ENCODE measurements at regions not wholly inside any gene's neighbourhood (a gene's known extent, or its start where the extent isn't known, plus 50 kb on each side); places are given as distances from the start of the nearest gene placed in this dataset.

GRCh38 chr7:22060197-22060596 lies 114.5 kb upstream of the CDCA7L start:
- Histone ChIP-seq H3K27me3 (ENCODE audit: insufficient read depth, low read length) (no peaks in the 10 kb centered on the region), H2BK5ac (ENCODE audit: low read depth, low read length, poor library complexity) (no peak overlapping the region), H2AFZ (ENCODE audit: insufficient read depth, low read length, poor library complexity) (no peak overlapping the region), H3K4me2 (ENCODE audit: low read length) (no peak overlapping the region), H4K12ac (ENCODE audit: low read depth, low read length) (no peak overlapping the region), H3K27ac (ENCODE audit: low read depth, low read length) (no peak overlapping the region), H3K23ac (ENCODE audit: low read length) (no peak overlapping the region), H3K9me3 (ENCODE audit: insufficient read depth, low read depth, low read length) (no peaks in the 10 kb centered on the region), H2BK12ac (ENCODE audit: low read length) (no peak overlapping the region), H3K36me3 (ENCODE audit: control insufficient read depth in 1 of 2, insufficient read depth in 2 of 2, low read length in 2 of 2) (no peaks in the 10 kb centered on the region), H3K79me2 (ENCODE audit: control insufficient read depth, insufficient read depth, low read length, poor library complexity) (no peaks in the 10 kb centered on the region), H3K4ac (ENCODE audit: low read depth, low read length) (no peak overlapping the region), H2BK120ac (ENCODE audit: insufficient read depth, low read length, poor library complexity) (no peak overlapping the region), H4K91ac (ENCODE audit: low read depth, low read length) (no peak overlapping the region), H4K8ac (ENCODE audit: low read depth, low read length) (no peak overlapping the region), H3K14ac (ENCODE audit: low read length) (no peak overlapping the region), H3K79me1 (ENCODE audit: low read length) (no peaks in the 10 kb centered on the region), H2AK5ac (ENCODE audit: low read length) (no peak overlapping the region), H3K9ac (ENCODE audit: low read length) (no peak overlapping the region), H3K4me1 (ENCODE audit: control insufficient read depth in 1 of 2, insufficient read depth in 2 of 2, low read length in 2 of 2) (no peaks in the 10 kb centered on the region), H3K4me3 (ENCODE audit: low read depth, low read length) (no peak overlapping the region), H3K18ac (ENCODE audit: low read length) (no peak overlapping the region)
- no CpG with 5 or more reads among the region's 1 CpG for WGBS (ENCODE audit: extremely low coverage, insufficient coverage, insufficient read length)
- DNase-seq: no peak

- no peak overlapping the region for H3K4me3 ChIP-seq (ENCODE audit: low read depth, low read length)
- no peak overlapping the region for H2AFZ ChIP-seq (ENCODE audit: insufficient read depth, low read length, poor library complexity)
- H3K4me2 ChIP-seq (ENCODE audit: low read length): no peak overlapping the region
- no peaks in the 10 kb centered on the region for H3K4me1 ChIP-seq (ENCODE audit: control insufficient read depth in 1 of 2, insufficient read depth in 2 of 2, low read length in 2 of 2)
- no peak overlapping the region for H4K12ac ChIP-seq (ENCODE audit: low read depth, low read length)
- H3K79me2 ChIP-seq (ENCODE audit: control insufficient read depth, insufficient read depth, low read length, poor library complexity): no peaks in the 10 kb centered on the region
- no peak overlapping the region for H4K8ac ChIP-seq (ENCODE audit: low read depth, low read length)
- H4K91ac ChIP-seq (ENCODE audit: low read depth, low read length): no peak overlapping the region
- DNase-seq: no peak
- H3K4ac ChIP-seq (ENCODE audit: low read depth, low read length): no peak overlapping the region
- no peak overlapping the region for H3K23ac ChIP-seq (ENCODE audit: low read length)
- H3K18ac ChIP-seq (ENCODE audit: low read length): no peak overlapping the region
- H2BK5ac ChIP-seq (ENCODE audit: low read depth, low read length, poor library complexity): no peak overlapping the region
- no peak overlapping the region for H2BK120ac ChIP-seq (ENCODE audit: insufficient read depth, low read length, poor library complexity)
- no peaks in the 10 kb centered on the region for H3K9me3 ChIP-seq (ENCODE audit: insufficient read depth, low read depth, low read length)
- WGBS (ENCODE audit: extremely low coverage, insufficient coverage, insufficient read length): no CpG with 5 or more reads among the region's 6 CpGs
- H3K36me3 ChIP-seq (ENCODE audit: control insufficient read depth in 1 of 2, insufficient read depth in 2 of 2, low read length in 2 of 2): no peaks in the 10 kb centered on the region
- H2BK12ac ChIP-seq (ENCODE audit: low read length): no peak overlapping the region
- no peak overlapping the region for H3K14ac ChIP-seq (ENCODE audit: low read length)
- H3K27me3 ChIP-seq (ENCODE audit: insufficient read depth, low read length): no peaks in the 10 kb centered on the region
- no peak overlapping the region for H3K27ac ChIP-seq (ENCODE audit: low read depth, low read length)
- no peaks in the 10 kb centered on the region for H3K79me1 ChIP-seq (ENCODE audit: low read length)
- no peak overlapping the region for H3K9ac ChIP-seq (ENCODE audit: low read length)
- H2AK5ac ChIP-seq (ENCODE audit: low read length): no peak overlapping the region
These were observed 109.5 kb upstream of the CDCA7L start for GRCh38 chr7:22055226-22055625.

DNA sequence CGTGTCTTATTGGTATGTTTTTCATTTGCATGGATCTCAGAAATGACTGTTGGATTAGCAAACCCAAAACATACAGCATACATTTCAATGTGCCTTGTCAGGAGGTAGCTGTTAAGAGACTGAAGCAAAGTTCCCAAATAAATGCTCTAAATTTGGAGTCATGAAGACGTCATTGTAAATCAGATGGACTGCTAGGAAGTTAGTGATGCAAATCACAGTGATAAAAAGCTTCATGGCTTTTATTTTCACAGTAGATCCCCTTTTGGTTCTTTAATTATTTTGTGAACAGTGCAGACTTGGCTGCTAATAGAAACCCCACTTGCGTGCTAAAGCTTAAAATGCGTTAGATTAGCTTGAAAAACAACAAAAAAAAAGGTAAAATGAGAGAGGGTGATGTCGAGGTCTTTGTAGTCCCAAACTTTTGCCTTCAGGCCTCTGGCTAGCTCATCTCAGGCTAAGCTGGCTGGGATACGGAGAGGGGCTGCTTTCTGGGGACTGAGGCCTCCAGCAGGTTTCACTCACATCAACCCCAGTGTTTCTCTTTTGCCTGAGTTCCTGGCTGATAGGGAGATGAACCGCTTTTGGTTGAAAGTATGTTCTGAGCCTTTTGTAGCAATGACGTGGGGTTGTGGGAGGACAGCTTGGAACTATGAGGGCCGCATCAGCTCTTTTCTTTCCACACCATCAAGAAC lies 107.1 kb upstream of the CDCA7L start:
- H3K4me3 ChIP-seq (ENCODE audit: low read depth, low read length): no peak overlapping the region
- no peak overlapping the region for H4K8ac ChIP-seq (ENCODE audit: low read depth, low read length)
- H4K12ac ChIP-seq (ENCODE audit: low read depth, low read length): no peak overlapping the region
- no CpG with 5 or more reads among the region's 9 CpGs for WGBS (ENCODE audit: extremely low coverage, insufficient coverage, insufficient read length)
- no peak overlapping the region for H3K14ac ChIP-seq (ENCODE audit: low read length)
- no peak overlapping the region for H3K4me2 ChIP-seq (ENCODE audit: low read length)
- H3K23ac ChIP-seq (ENCODE audit: low read length): no peak overlapping the region
- H3K79me2 ChIP-seq (ENCODE audit: control insufficient read depth, insufficient read depth, low read length, poor library complexity): no peaks in the 10 kb centered on the region
- no peak overlapping the region for H3K18ac ChIP-seq (ENCODE audit: low read length)
- no peak overlapping the region for H2BK5ac ChIP-seq (ENCODE audit: low read depth, low read length, poor library complexity)
- no peaks in the 10 kb centered on the region for H3K27me3 ChIP-seq (ENCODE audit: insufficient read depth, low read length)
- H3K9ac ChIP-seq (ENCODE audit: low read length): no peak overlapping the region
- H3K9me3 ChIP-seq (ENCODE audit: insufficient read depth, low read depth, low read length): no peaks in the 10 kb centered on the region
- no peaks in the 10 kb centered on the region for H3K4me1 ChIP-seq (ENCODE audit: control insufficient read depth in 1 of 2, insufficient read depth in 2 of 2, low read length in 2 of 2)
- DNase-seq: no peak
- no peaks in the 10 kb centered on the region for H3K79me1 ChIP-seq (ENCODE audit: low read length)
- H3K27ac ChIP-seq (ENCODE audit: low read depth, low read length): no peak overlapping the region
- no peak overlapping the region for H2AK5ac ChIP-seq (ENCODE audit: low read length)
- H2AFZ ChIP-seq (ENCODE audit: insufficient read depth, low read length, poor library complexity): no peak overlapping the region
- no peak overlapping the region for H2BK12ac ChIP-seq (ENCODE audit: low read length)
- H4K91ac ChIP-seq (ENCODE audit: low read depth, low read length): no peak overlapping the region
- no peaks in the 10 kb centered on the region for H3K36me3 ChIP-seq (ENCODE audit: control insufficient read depth in 1 of 2, insufficient read depth in 2 of 2, low read length in 2 of 2)
- no peak overlapping the region for H2BK120ac ChIP-seq (ENCODE audit: insufficient read depth, low read length, poor library complexity)
- H3K4ac ChIP-seq (ENCODE audit: low read depth, low read length): no peak overlapping the region

DNA sequence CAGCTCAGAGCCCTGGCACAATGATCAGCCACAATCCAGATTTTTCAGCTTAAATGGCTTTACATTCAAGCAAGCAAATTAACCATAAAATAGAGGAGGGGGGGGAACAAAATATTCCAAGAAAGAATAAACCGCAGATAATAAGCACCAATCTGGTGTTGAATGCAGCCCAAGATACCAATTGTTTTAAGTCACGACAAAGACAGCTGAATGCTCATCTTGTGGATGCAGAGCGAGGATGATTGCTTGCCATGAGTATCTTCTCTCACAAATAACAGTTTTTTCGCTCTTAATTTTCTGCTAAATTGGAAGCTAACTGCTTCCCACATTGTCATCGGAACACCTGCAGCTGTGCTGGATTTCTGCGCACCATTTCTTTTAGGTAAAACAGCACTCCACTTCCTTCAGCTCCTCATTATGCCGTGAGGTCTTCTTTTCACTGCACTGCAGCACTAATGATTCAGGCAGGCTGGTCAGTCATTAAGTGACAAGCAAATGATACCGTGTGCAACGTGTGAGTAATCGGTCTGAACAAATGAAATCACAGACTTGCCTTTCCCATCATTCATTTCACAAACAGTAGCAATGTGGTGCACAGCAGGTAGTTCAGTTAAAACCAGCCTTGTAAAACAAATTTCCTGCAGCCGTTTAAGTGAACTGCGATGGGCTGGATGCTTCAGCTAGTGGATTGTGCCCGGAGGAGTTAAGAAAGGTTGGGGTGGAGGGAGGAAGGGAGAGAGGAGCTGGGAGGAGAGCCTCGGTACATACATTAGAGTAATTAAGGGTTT lies 106.4 kb upstream of the CDCA7L start:
- H3K79me2 ChIP-seq (ENCODE audit: control insufficient read depth, insufficient read depth, low read length, poor library complexity): no peaks in the 10 kb centered on the region
- no peaks in the 10 kb centered on the region for H3K9me3 ChIP-seq (ENCODE audit: insufficient read depth, low read depth, low read length)
- DNase-seq: no peak
- H4K8ac ChIP-seq (ENCODE audit: low read depth, low read length): no peak overlapping the region
- no peak overlapping the region for H3K9ac ChIP-seq (ENCODE audit: low read length)
- no peak overlapping the region for H3K23ac ChIP-seq (ENCODE audit: low read length)
- H2BK5ac ChIP-seq (ENCODE audit: low read depth, low read length, poor library complexity): no peak overlapping the region
- H3K36me3 ChIP-seq (ENCODE audit: control insufficient read depth in 1 of 2, insufficient read depth in 2 of 2, low read length in 2 of 2): no peaks in the 10 kb centered on the region
- H3K18ac ChIP-seq (ENCODE audit: low read length): no peak overlapping the region
- H3K4me2 ChIP-seq (ENCODE audit: low read length): no peak overlapping the region
- H2AFZ ChIP-seq (ENCODE audit: insufficient read depth, low read length, poor library complexity): no peak overlapping the region
- no peak overlapping the region for H3K14ac ChIP-seq (ENCODE audit: low read length)
- no peaks in the 10 kb centered on the region for H3K4me1 ChIP-seq (ENCODE audit: control insufficient read depth in 1 of 2, insufficient read depth in 2 of 2, low read length in 2 of 2)
- no peak overlapping the region for H3K4me3 ChIP-seq (ENCODE audit: low read depth, low read length)
- H2BK12ac ChIP-seq (ENCODE audit: low read length): no peak overlapping the region
- no peak overlapping the region for H2BK120ac ChIP-seq (ENCODE audit: insufficient read depth, low read length, poor library complexity)
- H4K12ac ChIP-seq (ENCODE audit: low read depth, low read length): no peak overlapping the region
- no peak overlapping the region for H2AK5ac ChIP-seq (ENCODE audit: low read length)
- no peaks in the 10 kb centered on the region for H3K79me1 ChIP-seq (ENCODE audit: low read length)
- no peak overlapping the region for H3K4ac ChIP-seq (ENCODE audit: low read depth, low read length)
- no peak overlapping the region for H4K91ac ChIP-seq (ENCODE audit: low read depth, low read length)
- no CpG with 5 or more reads among the region's 14 CpGs for WGBS (ENCODE audit: extremely low coverage, insufficient coverage, insufficient read length)
- no peak overlapping the region for H3K27ac ChIP-seq (ENCODE audit: low read depth, low read length)
- no peaks in the 10 kb centered on the region for H3K27me3 ChIP-seq (ENCODE audit: insufficient read depth, low read length)

All from trophoblast cell (in vitro differentiated cells and primary cell).